Keratinocyte (primary cell): ENCODE measurements at regions not wholly inside any gene's neighbourhood (a gene's known extent, or its start where the extent isn't known, plus 50 kb on each side); places are given as distances from the start of the nearest gene placed in this dataset.

Source experiments
- DNase-seq: peaks from one replicate; pipeline ENCODE4 v3.0.0-alpha.2; 2011; ENCODE audit warnings: low read depth, missing footprints, low spot score
- FAIRE-seq: peaks from 2 replicates; lab custom pipeline; 2011; peaks lifted over from hg19 to GRCh38; lab: Jason Lieb, UNC
- H2AFZ ChIP-seq: 2 replicates; pipeline ENCODE4 v1.6.0; 2012; ENCODE audit warnings: low read length, control low read depth, inconsistent platforms; ENCODE audit not compliant: control insufficient read depth
- H3K27ac ChIP-seq: 2 replicates; pipeline ENCODE4 v1.5.1; 2011; ENCODE audit warnings: low read length; ENCODE audit not compliant: control insufficient read depth, insufficient read depth
- H3K27me3 ChIP-seq: 3 replicates; pipeline ENCODE4 v1.6.0; 2011; ENCODE audit warnings: low read length; ENCODE audit not compliant: control insufficient read depth, insufficient read depth; ENCODE audit errors: extremely low read depth
- H3K36me3 ChIP-seq, 2 experiments: 2 replicates in 1 of 2; 3 replicates in 1 of 2; pipeline ENCODE4 v1.5.1; 2011; ENCODE audit warnings: low read length in 2 of 2, mild to moderate bottlenecking in 1 of 2; ENCODE audit not compliant: control insufficient read depth in 2 of 2, insufficient read depth in 2 of 2; ENCODE audit errors: extremely low read depth in 1 of 2
- H3K4me1 ChIP-seq: 3 replicates; pipeline ENCODE4 v1.5.1; 2011; ENCODE audit warnings: low read length; ENCODE audit not compliant: control insufficient read depth, insufficient read depth; ENCODE audit errors: extremely low read depth
- H3K4me2 ChIP-seq: 3 replicates; pipeline ENCODE4 v1.6.0; 2011; ENCODE audit warnings: low read depth, low read length; ENCODE audit not compliant: control insufficient read depth, insufficient read depth; ENCODE audit errors: extremely low read depth
- H3K4me3 ChIP-seq, 3 experiments: fragments of 200-600 bp in 1 of 3; sonication (generic) in 1 of 3; 2 replicates in 2 of 3; 3 replicates in 1 of 3; pipeline ENCODE4 v1.5.1; 2011 to 2016; ENCODE audit warnings: low read length in 3 of 3, mild to moderate bottlenecking in 3 of 3, control low read depth in 2 of 3, inconsistent platforms in 1 of 3, low read depth in 1 of 3, mixed read lengths in 1 of 3, mixed run types in 1 of 3, moderate library complexity in 1 of 3; ENCODE audit not compliant: control insufficient read depth in 2 of 3, insufficient read depth in 2 of 3; ENCODE audit errors: extremely low read depth in 1 of 3
- H3K79me2 ChIP-seq: 2 replicates; pipeline ENCODE4 v1.6.0; 2012; ENCODE audit warnings: low read length; ENCODE audit not compliant: control insufficient read depth, insufficient read depth
- H3K9ac ChIP-seq: 3 replicates; pipeline ENCODE4 v1.6.0; 2011; ENCODE audit warnings: low read length; ENCODE audit not compliant: control insufficient read depth, insufficient read depth; ENCODE audit errors: extremely low read depth
- H3K9me1 ChIP-seq: 3 replicates; pipeline ENCODE4 v1.6.0; 2011; ENCODE audit warnings: low read length; ENCODE audit not compliant: control insufficient read depth, insufficient read depth; ENCODE audit errors: extremely low read depth
- H3K9me3 ChIP-seq: 2 replicates; pipeline ENCODE4 v1.5.1; 2012; ENCODE audit warnings: low read depth, low read length; ENCODE audit not compliant: control insufficient read depth
- H4K20me1 ChIP-seq: 3 replicates; pipeline ENCODE4 v1.6.0; 2011; ENCODE audit warnings: low read length; ENCODE audit not compliant: control insufficient read depth, insufficient read depth; ENCODE audit errors: extremely low read depth
- EZH2 ChIP-seq: IDR thresholded peaks from one replicate; pipeline ENCODE4 v1.6.1; 2012; ENCODE audit warnings: inconsistent platforms, mild to moderate bottlenecking, low read length, moderate library complexity
- dilution Hi-C: fragments of 300-500 bp; cut with MboI; formaldehyde crosslinking; loops from one replicate; pipeline ENCODE4 v1.7.0; 2020; ENCODE audit warnings: low sequenced_read_pairs; ENCODE audit not compliant: extremely low pct_ligation_motif_present
- TF ChIP-seq, protein P1 (sequence below), 3 experiments: IDR thresholded peaks in 1 of 3; conservative IDR thresholded peaks in 1 of 3; optimal IDR thresholded peaks in 1 of 3; 2 replicates in 2 of 3; 3 replicates in 1 of 3; pipeline versions ENCODE3 to v1.5.1; 2011; ENCODE audit warnings: low read length in 3 of 3, mild to moderate bottlenecking in 3 of 3, moderate library complexity in 2 of 3, control low read depth in 1 of 3, inconsistent platforms in 1 of 3; ENCODE audit not compliant: insufficient read depth in 2 of 3; ENCODE audit errors: extremely low read depth in 1 of 3

DNA sequence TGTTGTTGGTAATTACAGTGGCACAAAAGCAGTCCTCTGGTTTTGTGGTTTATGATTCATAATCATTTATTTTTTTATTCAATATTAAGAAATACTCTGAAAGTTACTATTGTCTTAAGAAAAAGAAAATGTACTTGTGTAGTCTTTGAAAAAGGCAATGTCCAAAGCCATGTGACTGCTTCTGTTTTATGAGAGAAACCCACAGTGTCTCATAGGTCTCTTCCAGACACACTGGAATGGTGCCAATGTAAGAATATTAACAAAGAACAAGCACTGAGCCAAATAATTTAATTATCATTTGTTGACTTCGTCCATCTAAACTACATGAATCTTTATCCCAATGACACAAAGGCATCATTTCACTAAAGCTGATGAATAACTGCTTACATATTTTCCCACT is 62.5 kb downstream of the RPRM start:
- H3K9me1 ChIP-seq, result no peaks in the 10 kb centered on the region
- dilution Hi-C loops, result no loop called here
- no peaks in the 10 kb centered on the region for H3K27me3 ChIP-seq
- H3K9ac ChIP-seq, result no peak overlapping the region
- no peak for TF ChIP-seq EZH2
- TF ChIP-seq, protein P1, sequence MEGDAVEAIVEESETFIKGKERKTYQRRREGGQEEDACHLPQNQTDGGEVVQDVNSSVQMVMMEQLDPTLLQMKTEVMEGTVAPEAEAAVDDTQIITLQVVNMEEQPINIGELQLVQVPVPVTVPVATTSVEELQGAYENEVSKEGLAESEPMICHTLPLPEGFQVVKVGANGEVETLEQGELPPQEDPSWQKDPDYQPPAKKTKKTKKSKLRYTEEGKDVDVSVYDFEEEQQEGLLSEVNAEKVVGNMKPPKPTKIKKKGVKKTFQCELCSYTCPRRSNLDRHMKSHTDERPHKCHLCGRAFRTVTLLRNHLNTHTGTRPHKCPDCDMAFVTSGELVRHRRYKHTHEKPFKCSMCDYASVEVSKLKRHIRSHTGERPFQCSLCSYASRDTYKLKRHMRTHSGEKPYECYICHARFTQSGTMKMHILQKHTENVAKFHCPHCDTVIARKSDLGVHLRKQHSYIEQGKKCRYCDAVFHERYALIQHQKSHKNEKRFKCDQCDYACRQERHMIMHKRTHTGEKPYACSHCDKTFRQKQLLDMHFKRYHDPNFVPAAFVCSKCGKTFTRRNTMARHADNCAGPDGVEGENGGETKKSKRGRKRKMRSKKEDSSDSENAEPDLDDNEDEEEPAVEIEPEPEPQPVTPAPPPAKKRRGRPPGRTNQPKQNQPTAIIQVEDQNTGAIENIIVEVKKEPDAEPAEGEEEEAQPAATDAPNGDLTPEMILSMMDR (optimal IDR thresholded peaks at IDR 0.05 in 1 of 3, IDR thresholded peaks at IDR 0.05 in 1 of 3, conservative IDR thresholded peaks at IDR 0.05 in 1 of 3; ENCODE audit: extremely low read depth in 1 of 3, insufficient read depth in 2 of 3, low read length in 3 of 3), result no peak
- no peaks in the 10 kb centered on the region for H4K20me1 ChIP-seq
- H3K4me2 ChIP-seq, result no peak overlapping the region
- H3K4me1 ChIP-seq, result peaks cover 2% of the 10 kb centered on the region
- H3K79me2 ChIP-seq, result no peaks in the 10 kb centered on the region
- H2AFZ ChIP-seq, result no peak overlapping the region
- no peaks in the 10 kb centered on the region for H3K36me3 ChIP-seq
- no peaks in the 10 kb centered on the region for H3K9me3 ChIP-seq
- H3K4me3 ChIP-seq, result no peak overlapping the region
- DNase-seq (no peak), FAIRE-seq (no peak)
- H3K27ac ChIP-seq, result no peak overlapping the region

DNA sequence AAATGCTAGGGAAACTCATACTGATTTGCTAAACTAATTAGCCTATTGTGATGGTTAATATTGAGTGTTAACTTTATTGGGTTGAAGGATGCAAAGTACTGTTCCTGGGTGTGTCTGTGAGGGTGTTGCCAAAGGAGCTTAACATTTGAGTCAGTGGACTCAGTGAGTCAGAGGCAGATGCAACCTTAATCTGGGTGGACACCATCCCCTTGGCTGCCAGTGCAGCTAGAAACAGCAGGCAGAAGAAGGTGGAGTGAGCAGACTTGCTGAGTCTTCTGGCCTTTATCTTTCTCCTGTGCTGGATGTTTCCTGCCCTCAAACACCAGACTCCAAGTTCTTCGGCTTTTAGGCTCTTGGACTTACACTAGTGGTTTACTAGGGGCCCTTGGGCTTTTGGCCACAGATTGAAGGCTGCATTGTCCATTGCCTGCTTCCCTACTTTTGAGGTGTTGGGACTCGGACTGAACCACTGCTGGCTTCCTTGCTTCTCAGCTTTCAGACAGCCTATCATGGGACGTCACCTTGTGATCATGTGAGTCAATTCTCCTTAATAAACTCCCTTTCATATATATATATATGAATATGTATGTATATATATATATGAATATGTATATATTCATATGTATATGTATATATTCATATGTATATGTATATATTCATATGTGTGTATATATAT is 69.7 kb downstream of the RPRM start:
- H3K27ac ChIP-seq, result no peak overlapping the region
- no peak overlapping the region for H3K4me3 ChIP-seq
- no peaks in the 10 kb centered on the region for H3K36me3 ChIP-seq
- dilution Hi-C loops, result no loop called here
- no peaks in the 10 kb centered on the region for H3K79me2 ChIP-seq
- H3K9ac ChIP-seq, result no peak overlapping the region
- H2AFZ ChIP-seq, result no peak overlapping the region
- TF ChIP-seq, protein P1 (optimal IDR thresholded peaks at IDR 0.05 in 1 of 3, IDR thresholded peaks at IDR 0.05 in 1 of 3, conservative IDR thresholded peaks at IDR 0.05 in 1 of 3; ENCODE audit: extremely low read depth in 1 of 3, insufficient read depth in 2 of 3, low read length in 3 of 3), result no peak
- no peak for TF ChIP-seq EZH2
- no peak overlapping the region for H3K4me2 ChIP-seq
- H4K20me1 ChIP-seq, result no peaks in the 10 kb centered on the region
- DNase-seq (no peak), FAIRE-seq (no peak)
- no peaks in the 10 kb centered on the region for H3K9me3 ChIP-seq
- no peaks in the 10 kb centered on the region for H3K9me1 ChIP-seq
- peaks cover 11% of the 10 kb centered on the region for H3K4me1 ChIP-seq
- H3K27me3 ChIP-seq, result no peaks in the 10 kb centered on the region
